RWPE2 (cell line): ENCODE measurements at regions not wholly inside any gene's neighbourhood (a gene's known extent, or its start where the extent isn't known, plus 50 kb on each side); places are given as distances from the start of the nearest gene placed in this dataset.

Source experiments
- ATAC-seq: fragments of 200-7000 bp; cut with Tn5 transposase; 3 replicates; pipeline ENCODE4 v1.9.1; 2021; ENCODE audit warnings: low read depth
- DNase-seq: peaks from one replicate; pipeline ENCODE4 v3.0.0-alpha.2; 2020; ENCODE audit warnings: low spot score
- H3K27ac ChIP-seq: fragments of 450-650 bp; 2 replicates; pipeline ENCODE4 v1.5.1; 2017; ENCODE audit warnings: mild to moderate bottlenecking; ENCODE audit not compliant: poor library complexity, severe bottlenecking
- H3K27me3 ChIP-seq: fragments of 250-450 bp; sonication (Bioruptor Pico); 2 replicates; pipeline ENCODE4 v1.5.1; 2021; ENCODE audit warnings: mild to moderate bottlenecking, moderate library complexity; ENCODE audit not compliant: insufficient read depth, poor library complexity, severe bottlenecking
- H3K36me3 ChIP-seq: fragments of 250-450 bp; sonication (Bioruptor Pico); 2 replicates; pipeline ENCODE4 v1.5.1; 2020; ENCODE audit warnings: low read depth, mild to moderate bottlenecking, moderate library complexity
- H3K4me1 ChIP-seq: fragments of 250-450 bp; sonication (Bioruptor Pico); 2 replicates; pipeline ENCODE4 v1.5.1; 2021; ENCODE audit warnings: mild to moderate bottlenecking, moderate library complexity; ENCODE audit not compliant: insufficient read depth, poor library complexity, severe bottlenecking
- H3K4me3 ChIP-seq: fragments of 250-450 bp; sonication (Bioruptor Pico); 2 replicates; pipeline ENCODE4 v1.5.1; 2021; ENCODE audit warnings: mild to moderate bottlenecking, moderate library complexity; ENCODE audit not compliant: severe bottlenecking
- H3K9me3 ChIP-seq: fragments of 250-450 bp; sonication (Bioruptor Pico); 2 replicates; pipeline ENCODE4 v1.5.1; 2021; ENCODE audit warnings: mild to moderate bottlenecking, moderate library complexity; ENCODE audit not compliant: severe bottlenecking
- CTCF ChIP-seq: fragments of 450-650 bp; IDR thresholded peaks from one replicate; pipeline ENCODE4 v1.5.1; 2017; ENCODE audit warnings: mild to moderate bottlenecking, moderate library complexity; ENCODE audit not compliant: poor library complexity, severe bottlenecking

GRCh38 chr2:103386872-103387271, 625.0 kb downstream of the TMEM182 start:
- no peak overlapping the region for H3K27ac ChIP-seq
- DNase-seq (no peak), ATAC-seq (no peak)
- H3K4me3 ChIP-seq: no peak overlapping the region
- H3K36me3 ChIP-seq: no peaks in the 10 kb centered on the region
- no peaks in the 10 kb centered on the region for H3K4me1 ChIP-seq
- no peak for TF ChIP-seq CTCF
- no peaks in the 10 kb centered on the region for H3K27me3 ChIP-seq
- no peaks in the 10 kb centered on the region for H3K9me3 ChIP-seq

- Histone ChIP-seq H3K27ac (no peak overlapping the region), H3K9me3 (no peaks in the 10 kb centered on the region), H3K36me3 (no peaks in the 10 kb centered on the region), H3K4me3 (no peak overlapping the region), H3K4me1 (no peaks in the 10 kb centered on the region), H3K27me3 (no peaks in the 10 kb centered on the region)
- ATAC-seq: no peak
- no peak for TF ChIP-seq CTCF
- no peak for DNase-seq
These were observed 626.1 kb downstream of the TMEM182 start for GRCh38 chr2:103387888-103388287.

- no peak for TF ChIP-seq CTCF
- ATAC-seq: no peak
- no peaks in the 10 kb centered on the region for H3K36me3 ChIP-seq
- DNase-seq: no peak
- H3K27ac ChIP-seq: no peak overlapping the region
- H3K9me3 ChIP-seq: no peaks in the 10 kb centered on the region
- H3K27me3 ChIP-seq: no peaks in the 10 kb centered on the region
- H3K4me3 ChIP-seq: no peak overlapping the region
- H3K4me1 ChIP-seq: no peaks in the 10 kb centered on the region
These were observed 634.3 kb downstream of the TMEM182 start for GRCh38 chr2:103396152-103396551.

GRCh38 chr2:103401621-103402020, 639.8 kb downstream of the TMEM182 start:
- ATAC-seq (no peak), DNase-seq (no peak)
- Histone ChIP-seq H3K4me1 (no peaks in the 10 kb centered on the region), H3K36me3 (no peaks in the 10 kb centered on the region), H3K27me3 (no peaks in the 10 kb centered on the region), H3K9me3 (peaks cover 2% of the 10 kb centered on the region), H3K27ac (no peak overlapping the region), H3K4me3 (no peak overlapping the region)
- no peak for TF ChIP-seq CTCF

GRCh38 chr2:103402336-103402735, 640.5 kb downstream of the TMEM182 start:
- ATAC-seq: no peak
- Histone ChIP-seq H3K36me3 (no peaks in the 10 kb centered on the region), H3K9me3 (peaks cover 2% of the 10 kb centered on the region), H3K27ac (no peak overlapping the region), H3K27me3 (no peaks in the 10 kb centered on the region), H3K4me1 (no peaks in the 10 kb centered on the region), H3K4me3 (no peak overlapping the region)
- DNase-seq: no peak
- TF ChIP-seq CTCF: no peak
